ENCODE measurements at regions not wholly inside any gene's neighbourhood (a gene's known extent, or its start where the extent isn't known, plus 50 kb on each side); places are given as distances from the start of the nearest gene placed in this dataset.
A peak's percentile ranks its signal among the peaks of the same experiment; 100 is the strongest.

DNA sequence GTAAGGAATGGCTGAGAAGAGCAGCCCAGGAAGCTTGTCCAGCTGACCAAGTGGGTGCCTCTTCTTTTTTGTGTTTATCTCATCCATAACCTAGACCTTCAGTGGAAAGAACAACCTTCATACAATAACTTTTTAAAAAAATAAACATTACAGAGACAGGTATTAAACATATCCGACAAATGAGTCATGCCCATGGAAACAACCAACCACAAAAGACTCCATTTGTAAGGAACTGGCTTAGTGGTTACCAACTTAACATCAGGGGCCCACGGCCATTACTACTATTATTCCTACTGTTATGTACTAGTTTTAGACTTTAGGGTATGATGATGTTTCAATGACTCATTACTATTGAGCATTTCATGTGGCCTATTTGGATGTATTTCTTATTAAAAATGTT is 191.7 kb upstream of the SERP2 start:
- WGBS, 3 donors = 75 to 93% (median 90%) methylated on average over 2 of the region's 2 CpGs
- FAIRE-seq = no peak
- no peaks in the 10 kb centered on the region for H3K4me1 ChIP-seq (ENCODE audit: control insufficient read depth in 3 of 3, insufficient read depth in 2 of 3, low read depth in 1 of 3, low read length in 2 of 3)

DNA sequence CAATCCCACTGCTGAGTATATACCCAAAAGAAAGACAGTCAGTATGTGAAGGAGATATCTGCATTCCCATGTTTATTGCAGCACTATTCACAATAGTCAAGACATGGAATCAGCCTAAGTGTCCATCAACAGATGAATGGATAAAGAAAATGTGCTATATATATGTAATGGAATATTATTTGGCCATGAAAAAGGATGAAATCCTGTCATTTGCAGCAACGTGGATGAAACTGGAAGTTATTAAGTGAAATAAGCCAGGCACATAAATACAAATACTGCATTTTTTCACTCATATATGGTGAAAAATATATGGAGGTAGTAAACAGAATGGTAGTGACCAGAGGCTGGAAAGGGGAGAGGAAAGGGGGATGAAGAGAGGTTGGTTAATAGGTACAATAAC is 188.9 kb upstream of the SERP2 start:
- WGBS, 3 donors = 17 to 43% (median 39%) methylated on average over 1 of the region's 1 CpG
- FAIRE-seq = no peak

More for the DNA sequence above, 191.7 kb upstream of the SERP2 start:
- Histone ChIP-seq H3K27ac (ENCODE audit: low read depth in 1 of 3, low read length in 2 of 3) (no peak overlapping the region), H3K4me3 (ENCODE audit: low read depth in 1 of 3, low read length in 3 of 3) (no peak overlapping the region), H3K27me3 (ENCODE audit: control insufficient read depth in 3 of 3, insufficient read depth in 3 of 3, low read length in 3 of 3) (no peaks in the 10 kb centered on the region), H3K36me3 (ENCODE audit: control insufficient read depth in 3 of 3, insufficient read depth in 2 of 3, low read depth in 1 of 3, low read length in 3 of 3) (no peaks in the 10 kb centered on the region), H3K9me3 (ENCODE audit: control insufficient read depth in 2 of 2, insufficient read depth in 1 of 2, low read depth in 1 of 2, low read length in 1 of 2) (no peaks in the 10 kb centered on the region)
- no peak for DNase-seq

DNA sequence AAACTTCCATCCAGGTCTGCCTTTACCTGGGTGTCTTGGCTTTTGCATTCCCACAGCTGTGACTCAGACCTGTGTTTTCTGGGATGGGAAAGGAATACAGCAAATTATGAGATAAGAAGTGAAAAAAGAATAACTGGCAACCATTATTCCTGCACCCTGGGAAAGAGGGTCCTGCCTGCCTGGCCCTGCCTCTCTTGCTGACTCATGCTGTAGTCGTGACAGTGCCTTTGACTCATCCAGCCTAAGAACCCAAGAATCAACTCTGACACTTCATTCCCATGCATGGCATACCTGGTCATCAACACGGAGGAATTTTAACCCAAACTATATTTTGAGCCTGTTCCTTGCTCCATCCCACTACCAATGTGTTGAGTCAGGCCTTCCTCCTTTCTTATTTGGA is 185.4 kb upstream of the SERP2 start:
- no peaks in the 10 kb centered on the region for H3K36me3 ChIP-seq (ENCODE audit: control insufficient read depth in 3 of 3, insufficient read depth in 2 of 3, low read depth in 1 of 3, low read length in 3 of 3)
- no peak overlapping the region for H3K4me3 ChIP-seq (ENCODE audit: low read depth in 1 of 3, low read length in 3 of 3)
- 76 to 83% (median 81%) methylated on average over 2 of the region's 2 CpGs for WGBS, 3 donors
- H3K27ac ChIP-seq (ENCODE audit: low read depth in 1 of 3, low read length in 2 of 3) = no peak overlapping the region
- H3K9me3 ChIP-seq (ENCODE audit: control insufficient read depth in 2 of 2, insufficient read depth in 1 of 2, low read depth in 1 of 2, low read length in 1 of 2) = no peaks in the 10 kb centered on the region
- FAIRE-seq = no peak
- no peaks in the 10 kb centered on the region for H3K27me3 ChIP-seq (ENCODE audit: control insufficient read depth in 3 of 3, insufficient read depth in 3 of 3, low read length in 3 of 3)
- DNase-seq = no peak
- H3K4me1 ChIP-seq (ENCODE audit: control insufficient read depth in 3 of 3, insufficient read depth in 2 of 3, low read depth in 1 of 3, low read length in 2 of 3) = no peaks in the 10 kb centered on the region

More for the DNA sequence above, 188.9 kb upstream of the SERP2 start:
- Histone ChIP-seq H3K9me3 (ENCODE audit: control insufficient read depth in 2 of 2, insufficient read depth in 1 of 2, low read depth in 1 of 2, low read length in 1 of 2) (no peaks in the 10 kb centered on the region), H3K4me1 (ENCODE audit: control insufficient read depth in 3 of 3, insufficient read depth in 2 of 3, low read depth in 1 of 3, low read length in 2 of 3) (no peaks in the 10 kb centered on the region), H3K27ac (ENCODE audit: low read depth in 1 of 3, low read length in 2 of 3) (no peak overlapping the region), H3K4me3 (ENCODE audit: low read depth in 1 of 3, low read length in 3 of 3) (no peak overlapping the region), H3K27me3 (ENCODE audit: control insufficient read depth in 3 of 3, insufficient read depth in 3 of 3, low read length in 3 of 3) (no peaks in the 10 kb centered on the region), H3K36me3 (ENCODE audit: control insufficient read depth in 3 of 3, insufficient read depth in 2 of 3, low read depth in 1 of 3, low read length in 3 of 3) (no peaks in the 10 kb centered on the region)
- DNase-seq = no peak

DNA sequence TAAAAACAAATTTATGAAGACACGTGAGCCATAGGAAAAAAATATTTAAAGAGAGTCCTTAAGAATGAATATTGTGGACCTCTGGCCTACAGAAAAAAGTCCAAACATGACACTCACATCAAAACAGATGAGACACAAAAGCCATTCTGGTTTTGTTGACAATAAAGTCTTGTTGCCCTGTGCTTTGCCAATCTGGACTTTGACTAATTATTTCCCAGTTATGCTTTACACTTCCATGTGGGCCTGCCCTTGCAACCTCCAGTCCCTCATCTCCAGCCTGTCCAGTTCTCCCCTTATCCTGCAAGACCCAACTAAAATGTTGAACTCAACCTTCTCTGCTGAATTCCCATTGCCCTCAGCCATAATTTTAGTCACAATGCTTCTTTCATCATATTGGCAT is 184.5 kb upstream of the SERP2 start:
- no peak for DNase-seq
- no peaks in the 10 kb centered on the region for H3K36me3 ChIP-seq (ENCODE audit: control insufficient read depth in 3 of 3, insufficient read depth in 2 of 3, low read depth in 1 of 3, low read length in 3 of 3)
- H3K4me3 ChIP-seq (ENCODE audit: low read depth in 1 of 3, low read length in 3 of 3) = no peak overlapping the region
- no peak for FAIRE-seq
- WGBS, 3 donors = 75 to 83% (median 82%) methylated on average over 1 of the region's 1 CpG
- H3K27ac ChIP-seq (ENCODE audit: low read depth in 1 of 3, low read length in 2 of 3) = no peak overlapping the region
- H3K27me3 ChIP-seq (ENCODE audit: control insufficient read depth in 3 of 3, insufficient read depth in 3 of 3, low read length in 3 of 3) = no peaks in the 10 kb centered on the region
- H3K9me3 ChIP-seq (ENCODE audit: control insufficient read depth in 2 of 2, insufficient read depth in 1 of 2, low read depth in 1 of 2, low read length in 1 of 2) = no peaks in the 10 kb centered on the region
- H3K4me1 ChIP-seq (ENCODE audit: control insufficient read depth in 3 of 3, insufficient read depth in 2 of 3, low read depth in 1 of 3, low read length in 2 of 3) = no peaks in the 10 kb centered on the region

DNA sequence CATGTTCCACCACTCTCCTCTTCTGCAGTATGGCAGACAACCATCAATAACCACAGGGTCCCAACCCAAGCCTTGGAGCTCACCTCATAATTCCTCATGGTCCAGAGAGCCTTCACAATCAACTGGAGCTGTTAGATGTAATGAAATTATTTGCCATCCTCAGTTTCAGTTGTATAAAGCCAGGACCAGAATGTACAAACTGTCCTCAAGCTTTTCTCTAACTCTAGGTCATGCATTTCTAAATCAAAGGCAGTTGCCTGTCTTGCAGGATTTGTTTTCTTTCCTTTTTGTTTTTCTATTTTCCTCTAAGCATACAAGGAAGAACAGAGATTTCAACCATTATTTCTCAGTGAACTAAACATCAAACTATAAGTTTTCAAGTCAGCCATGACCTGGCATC is 182.5 kb upstream of the SERP2 start:
- no peaks in the 10 kb centered on the region for H3K36me3 ChIP-seq (ENCODE audit: control insufficient read depth in 3 of 3, insufficient read depth in 2 of 3, low read depth in 1 of 3, low read length in 3 of 3)
- no peak overlapping the region for H3K27ac ChIP-seq (ENCODE audit: low read depth in 1 of 3, low read length in 2 of 3)
- DNase-seq (no peak), FAIRE-seq (no peak)
- H3K27me3 ChIP-seq (ENCODE audit: control insufficient read depth in 3 of 3, insufficient read depth in 3 of 3, low read length in 3 of 3) = no peaks in the 10 kb centered on the region
- no peaks in the 10 kb centered on the region for H3K9me3 ChIP-seq (ENCODE audit: control insufficient read depth in 2 of 2, insufficient read depth in 1 of 2, low read depth in 1 of 2, low read length in 1 of 2)
- no peak overlapping the region for H3K4me3 ChIP-seq (ENCODE audit: low read depth in 1 of 3, low read length in 3 of 3)
- no peaks in the 10 kb centered on the region for H3K4me1 ChIP-seq (ENCODE audit: control insufficient read depth in 3 of 3, insufficient read depth in 2 of 3, low read depth in 1 of 3, low read length in 2 of 3)

DNA sequence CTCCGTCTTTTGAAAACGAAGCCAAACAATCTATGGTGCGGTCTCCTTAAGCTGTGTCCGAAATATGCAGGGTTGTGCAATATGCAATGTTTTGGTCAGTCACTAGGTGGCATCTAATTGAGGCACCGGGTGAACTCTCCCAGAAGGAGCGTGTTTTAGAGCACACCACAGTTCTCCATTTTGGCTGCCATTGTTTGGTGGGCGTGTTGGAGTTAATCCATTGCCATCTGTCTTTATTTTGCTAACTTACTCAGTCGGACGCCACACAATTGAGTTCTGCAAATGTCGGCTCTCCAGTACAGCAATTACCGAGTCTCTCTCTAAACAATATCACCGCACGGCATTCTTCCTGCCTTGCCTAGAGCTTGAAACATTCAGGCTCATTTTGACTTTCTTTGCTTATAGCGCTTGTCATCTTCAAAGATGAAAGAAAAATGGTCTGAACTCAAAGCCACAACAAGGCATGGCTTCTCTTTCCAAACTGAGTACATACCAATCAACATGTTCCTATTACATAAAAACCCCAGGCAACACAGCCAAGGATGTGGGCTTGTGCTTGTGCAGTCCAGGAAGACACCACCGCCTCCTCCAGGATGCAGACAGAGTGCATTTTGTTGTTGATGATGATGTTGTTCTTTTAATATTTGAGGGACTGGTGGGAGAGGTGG is 182.0 kb upstream of the SERP2 start:
- DNase-seq = peak; percentile 48 to 53
- Histone ChIP-seq H3K9me3 (ENCODE audit: control insufficient read depth in 2 of 2, insufficient read depth in 1 of 2, low read depth in 1 of 2, low read length in 1 of 2) (no peaks in the 10 kb centered on the region), H3K4me3 (ENCODE audit: low read depth in 1 of 3, low read length in 3 of 3) (no peak overlapping the region)

DNA sequence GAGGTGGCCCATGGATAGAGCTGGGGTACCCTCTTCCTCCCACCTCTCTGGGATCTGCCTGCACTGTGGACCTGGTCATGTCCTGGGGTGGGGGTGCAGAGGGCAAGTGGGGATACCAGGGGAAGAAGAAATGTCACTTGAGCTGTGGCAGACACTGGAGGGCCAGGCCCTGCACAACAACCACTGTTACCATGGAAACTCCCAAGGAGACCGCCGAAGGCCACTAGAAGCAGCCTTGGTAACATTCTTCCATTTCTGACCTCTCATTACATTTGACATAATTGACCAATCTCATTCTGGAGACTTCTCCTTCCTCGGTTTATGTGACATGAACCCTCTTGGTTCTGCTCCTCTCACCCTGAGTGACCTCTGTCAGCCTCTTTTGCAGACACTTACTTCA is 179.9 kb upstream of the SERP2 start:
- Histone ChIP-seq H3K27me3 (ENCODE audit: control insufficient read depth in 3 of 3, insufficient read depth in 3 of 3, low read length in 3 of 3) (no peaks in the 10 kb centered on the region), H3K4me3 (ENCODE audit: low read depth in 1 of 3, low read length in 3 of 3) (no peak overlapping the region), H3K36me3 (ENCODE audit: control insufficient read depth in 3 of 3, insufficient read depth in 2 of 3, low read depth in 1 of 3, low read length in 3 of 3) (no peaks in the 10 kb centered on the region), H3K9me3 (ENCODE audit: control insufficient read depth in 2 of 2, insufficient read depth in 1 of 2, low read depth in 1 of 2, low read length in 1 of 2) (no peaks in the 10 kb centered on the region), H3K27ac (ENCODE audit: low read depth in 1 of 3, low read length in 2 of 3) (no peak overlapping the region), H3K4me1 (ENCODE audit: control insufficient read depth in 3 of 3, insufficient read depth in 2 of 3, low read depth in 1 of 3, low read length in 2 of 3) (peaks cover 0 to 7% (median 0%) of the 10 kb centered on the region in 3 donors)
- 67 to 99% (median 84%) methylated on average over 3 of the region's 3 CpGs for WGBS, 3 donors
- DNase-seq (no peak), FAIRE-seq (no peak)

More for the DNA sequence above, 182.0 kb upstream of the SERP2 start:
- H3K36me3 ChIP-seq (ENCODE audit: control insufficient read depth in 3 of 3, insufficient read depth in 2 of 3, low read depth in 1 of 3, low read length in 3 of 3) = no peaks in the 10 kb centered on the region
- peak overlapping the region in 1 of 3 donors; percentile 0 for H3K27ac ChIP-seq (ENCODE audit: low read depth in 1 of 3, low read length in 2 of 3)
- no peaks in the 10 kb centered on the region for H3K4me1 ChIP-seq (ENCODE audit: control insufficient read depth in 3 of 3, insufficient read depth in 2 of 3, low read depth in 1 of 3, low read length in 2 of 3)
- H3K27me3 ChIP-seq (ENCODE audit: control insufficient read depth in 3 of 3, insufficient read depth in 3 of 3, low read length in 3 of 3) = no peaks in the 10 kb centered on the region
- FAIRE-seq = no peak
- WGBS, 3 donors = 57 to 73% (median 69%) methylated on average over 15 of the region's 15 CpGs

DNA sequence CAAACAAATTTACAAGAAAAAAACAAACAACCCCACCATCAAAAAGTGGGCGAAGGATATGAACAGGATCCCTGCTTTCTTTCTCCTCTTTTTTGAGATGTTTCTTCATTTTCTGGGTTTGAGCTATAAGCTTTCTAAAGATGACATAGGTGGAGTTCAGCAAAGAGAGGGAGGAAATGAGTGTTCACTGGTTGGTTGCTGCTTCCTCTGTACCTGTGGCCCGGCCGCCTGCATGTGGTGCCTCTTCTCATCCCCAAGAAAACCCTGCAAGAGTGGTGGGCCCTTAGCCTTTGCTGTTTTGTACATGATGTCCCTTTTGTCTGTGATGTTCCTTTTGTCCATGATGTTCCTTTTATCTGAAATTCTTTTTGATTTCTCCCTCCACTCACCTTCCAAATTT is 178.4 kb upstream of the SERP2 start:
- no peaks in the 10 kb centered on the region for H3K9me3 ChIP-seq (ENCODE audit: control insufficient read depth in 2 of 2, insufficient read depth in 1 of 2, low read depth in 1 of 2, low read length in 1 of 2)
- H3K4me1 ChIP-seq (ENCODE audit: control insufficient read depth in 3 of 3, insufficient read depth in 2 of 3, low read depth in 1 of 3, low read length in 2 of 3) = peaks cover 0 to 16% (median 0%) of the 10 kb centered on the region in 3 donors
- H3K4me3 ChIP-seq (ENCODE audit: low read depth in 1 of 3, low read length in 3 of 3) = no peak overlapping the region
- no peaks in the 10 kb centered on the region for H3K27me3 ChIP-seq (ENCODE audit: control insufficient read depth in 3 of 3, insufficient read depth in 3 of 3, low read length in 3 of 3)
- no peak for DNase-seq
- H3K27ac ChIP-seq (ENCODE audit: low read depth in 1 of 3, low read length in 2 of 3) = no peak overlapping the region
- 78 to 84% (median 83%) methylated on average over 3 of the region's 3 CpGs for WGBS, 3 donors
- H3K36me3 ChIP-seq (ENCODE audit: control insufficient read depth in 3 of 3, insufficient read depth in 2 of 3, low read depth in 1 of 3, low read length in 3 of 3) = no peaks in the 10 kb centered on the region
- FAIRE-seq = no peak

DNA sequence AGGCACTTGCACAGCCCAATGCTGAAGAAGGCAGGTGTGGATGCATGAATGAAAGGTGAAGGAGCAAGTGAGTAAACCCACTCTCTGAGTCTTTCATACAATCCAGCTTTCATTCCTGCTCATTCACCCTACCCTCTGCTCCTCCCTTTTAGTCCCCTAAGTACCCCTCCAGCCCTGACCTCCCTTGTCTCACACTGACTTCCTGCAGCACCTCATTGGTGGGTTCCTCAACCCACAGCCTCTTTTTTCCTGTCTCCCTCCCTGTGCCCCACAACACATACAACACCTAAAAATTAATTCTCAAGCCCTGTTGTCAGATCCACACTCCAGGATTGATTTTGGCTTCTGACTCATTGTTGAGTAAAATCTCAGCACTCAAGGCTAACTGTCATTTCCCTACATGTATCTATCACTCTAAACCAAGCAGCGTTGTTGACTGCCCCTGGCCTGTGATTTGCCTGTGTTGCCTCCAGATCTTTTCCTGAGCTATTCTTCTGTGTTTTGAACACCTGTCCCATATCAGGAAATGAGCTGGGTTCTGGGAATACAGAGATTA is 177.3 kb upstream of the SERP2 start:
- H3K4me1 ChIP-seq (ENCODE audit: control insufficient read depth in 3 of 3, insufficient read depth in 2 of 3, low read depth in 1 of 3, low read length in 2 of 3) = peaks cover 0 to 16% (median 0%) of the 10 kb centered on the region in 3 donors
- FAIRE-seq (no peak), DNase-seq (no peak)
- H3K4me3 ChIP-seq (ENCODE audit: low read depth in 1 of 3, low read length in 3 of 3) = no peak overlapping the region
- 59 to 69% (median 63%) methylated on average over 1 of the region's 1 CpG for WGBS, 3 donors
- H3K9me3 ChIP-seq (ENCODE audit: control insufficient read depth in 2 of 2, insufficient read depth in 1 of 2, low read depth in 1 of 2, low read length in 1 of 2) = no peaks in the 10 kb centered on the region
- no peak overlapping the region for H3K27ac ChIP-seq (ENCODE audit: low read depth in 1 of 3, low read length in 2 of 3)
- H3K27me3 ChIP-seq (ENCODE audit: control insufficient read depth in 3 of 3, insufficient read depth in 3 of 3, low read length in 3 of 3) = no peaks in the 10 kb centered on the region
- no peaks in the 10 kb centered on the region for H3K36me3 ChIP-seq (ENCODE audit: control insufficient read depth in 3 of 3, insufficient read depth in 2 of 3, low read depth in 1 of 3, low read length in 3 of 3)
